ENCODE measurements at regions not wholly inside any gene's neighbourhood (a gene's known extent, or its start where the extent isn't known, plus 50 kb on each side); places are given as distances from the start of the nearest gene placed in this dataset.
"Not testable (repeated sequence)": the region's sequence is repeated elsewhere in the genome, so short reads cannot be mapped to it uniquely, and the experiment has no call there.

DNA sequence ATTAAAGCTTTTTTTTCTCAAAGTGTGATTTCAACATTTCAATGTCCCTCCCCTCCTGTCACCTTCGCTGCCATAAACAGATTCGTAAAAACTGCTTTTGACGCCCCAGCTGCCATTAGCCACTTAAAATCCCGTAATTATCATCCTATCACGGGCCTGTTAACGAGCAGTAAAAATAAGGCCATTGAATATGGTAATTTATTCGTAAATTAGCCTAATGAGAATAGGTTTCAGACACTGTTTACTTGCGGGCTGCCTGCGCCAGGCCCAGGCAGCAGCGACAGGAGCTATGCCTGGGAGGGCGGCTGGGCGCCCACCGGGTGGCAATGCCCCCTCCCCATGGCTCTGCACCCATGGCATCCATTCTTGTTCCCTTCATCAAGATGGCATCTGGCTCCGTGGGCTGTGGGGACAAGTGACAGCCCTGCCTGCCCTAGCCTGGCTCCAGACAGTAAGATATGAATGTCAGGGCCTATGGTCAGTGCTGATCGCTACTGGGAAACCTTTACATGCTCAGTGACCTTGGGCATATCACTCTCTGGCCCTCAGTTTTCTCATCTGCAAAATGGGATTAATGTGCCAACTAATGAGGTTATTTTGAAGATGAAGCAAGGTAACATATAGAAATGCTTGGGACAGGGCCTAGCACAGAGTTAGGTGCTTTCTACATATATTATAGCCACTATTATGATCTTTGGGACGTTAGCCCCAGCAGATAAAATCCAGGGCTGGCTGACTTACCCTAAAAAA lies 500.8 kb downstream of the MN1 start:
- no peak for DNase-seq

DNA sequence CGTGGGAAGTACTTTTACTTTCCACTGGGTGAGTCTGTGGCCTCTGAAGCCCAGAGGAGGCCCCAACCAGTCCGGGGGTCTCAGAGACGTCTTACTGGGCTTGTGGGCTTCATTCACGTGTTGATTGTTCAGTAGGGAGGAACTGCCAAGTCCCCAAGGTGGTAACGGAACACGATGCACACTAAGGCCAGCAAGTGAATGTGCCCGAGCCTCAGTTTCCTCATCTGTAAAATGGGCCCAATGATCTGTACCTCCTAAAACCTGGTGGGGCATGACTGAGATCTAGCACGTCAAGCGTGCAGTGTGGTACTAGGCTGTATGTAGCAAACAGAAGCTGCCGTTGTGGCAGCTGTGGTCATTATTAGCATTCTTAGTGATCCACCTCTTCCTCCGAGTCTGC lies 499.1 kb downstream of the MN1 start:
- no peak for DNase-seq

DNA sequence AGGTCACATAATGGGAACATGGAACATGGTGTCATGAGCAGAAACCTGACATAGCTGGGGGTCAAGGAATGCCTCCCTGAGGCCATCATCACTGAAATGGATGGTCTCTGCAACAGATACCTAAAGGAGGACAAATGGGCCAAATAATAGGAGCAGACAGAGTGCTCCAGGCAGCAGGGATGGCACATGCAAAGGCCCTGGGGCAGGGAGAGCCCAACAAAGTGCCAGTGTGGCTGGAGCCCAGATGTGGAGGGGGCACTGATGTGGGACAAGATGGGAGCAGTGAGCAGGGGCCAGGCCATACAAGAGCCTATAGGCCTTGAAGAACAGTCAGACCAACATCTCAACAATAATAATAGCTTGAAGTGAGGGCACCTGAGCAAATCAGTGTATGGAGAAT lies 497.8 kb downstream of the MN1 start:
- DNase-seq, result no peak

DNA sequence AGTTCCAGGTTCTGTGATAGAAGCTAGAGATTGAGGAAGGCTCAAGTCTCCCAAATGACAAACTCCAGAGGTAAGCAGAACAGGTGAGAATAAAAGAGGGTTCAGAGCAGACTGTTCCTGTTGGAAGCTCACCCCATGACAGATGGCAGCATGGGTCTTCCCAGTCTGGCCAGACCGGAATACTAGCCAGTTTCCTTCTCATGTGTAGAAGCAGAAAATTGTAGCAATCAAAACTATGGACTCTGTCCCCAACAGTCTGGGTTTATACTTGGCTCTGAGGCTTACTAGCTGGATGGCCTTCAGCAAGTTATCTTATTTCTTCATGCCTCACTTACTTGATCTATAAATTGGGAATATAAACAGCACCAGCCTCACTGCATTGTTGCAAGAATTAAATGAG lies 494.8 kb downstream of the MN1 start:
- DNase-seq, result no peak

DNA sequence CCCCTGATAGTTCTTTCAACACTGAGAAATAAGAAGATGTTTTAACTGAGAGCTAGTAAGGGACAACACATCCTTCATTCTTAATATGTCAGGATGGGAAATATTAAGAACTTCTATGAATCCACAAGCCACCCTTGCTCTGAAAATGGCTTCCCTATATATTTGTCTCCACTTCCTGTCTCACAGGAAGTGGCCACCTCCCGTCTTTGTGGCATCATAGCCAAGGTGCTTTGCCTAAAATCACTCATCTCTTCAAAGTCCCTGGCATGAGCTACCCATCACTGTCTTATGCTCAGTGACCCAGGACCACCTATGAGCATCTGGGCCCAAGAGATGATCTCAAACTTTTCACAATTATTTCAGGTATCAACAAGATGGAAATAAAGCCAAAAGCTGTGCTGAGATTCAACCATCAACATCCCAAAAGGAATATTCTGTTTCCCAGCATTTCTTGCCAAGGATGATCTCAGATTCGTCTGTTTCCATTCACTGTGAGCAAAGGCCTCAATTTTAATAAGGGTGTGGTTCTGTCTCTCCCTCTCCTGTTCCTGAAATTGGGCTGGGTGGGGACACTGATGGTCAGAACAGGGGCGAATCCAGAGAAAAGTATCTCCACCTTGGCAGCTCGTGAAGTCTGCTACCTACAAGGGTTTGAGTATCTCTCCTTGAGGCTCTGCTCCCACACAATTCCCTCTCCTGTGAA lies 493.9 kb downstream of the MN1 start:
- no peak for DNase-seq

DNA sequence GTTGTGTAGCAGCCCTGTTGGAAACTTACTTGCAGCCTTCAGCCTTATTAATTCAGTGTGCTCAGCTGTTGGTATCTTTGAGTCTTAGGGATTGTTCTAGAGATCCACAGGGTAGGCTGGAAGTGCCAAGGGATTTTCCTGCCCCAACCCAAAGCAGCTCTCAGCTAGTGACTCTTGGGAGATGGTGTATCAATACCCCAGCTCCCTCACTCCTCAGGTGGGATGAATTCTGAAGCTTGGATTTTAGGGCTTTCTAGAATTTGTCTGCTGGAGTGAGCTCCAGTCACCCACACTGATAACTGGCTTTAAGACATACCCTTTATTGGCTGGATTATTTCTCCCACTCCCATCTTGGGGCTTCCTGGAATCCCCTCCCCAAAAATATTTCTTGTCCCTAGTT lies 493.0 kb downstream of the MN1 start:
- DNase-seq, result no peak

DNA sequence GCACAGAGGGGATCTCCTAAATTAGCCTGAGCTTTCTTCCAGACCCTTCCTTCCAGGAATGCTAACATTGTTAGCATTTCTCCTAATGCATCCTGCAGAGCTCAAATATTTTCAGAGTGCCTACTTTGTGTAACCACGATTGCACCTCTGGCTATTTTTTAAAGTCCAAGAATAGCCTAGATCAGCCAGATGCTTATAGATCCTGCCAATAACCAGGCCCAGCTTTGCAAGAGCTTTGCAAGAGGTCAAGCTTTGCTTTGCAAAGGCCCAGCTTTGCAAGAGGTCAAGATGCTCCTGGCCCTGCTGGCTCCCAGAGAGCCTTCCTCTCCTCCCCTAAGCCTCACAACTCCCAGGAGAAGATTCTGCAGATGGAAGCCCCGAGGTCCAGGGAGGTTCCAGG lies 491.9 kb downstream of the MN1 start:
- DNase-seq, result no peak

DNA sequence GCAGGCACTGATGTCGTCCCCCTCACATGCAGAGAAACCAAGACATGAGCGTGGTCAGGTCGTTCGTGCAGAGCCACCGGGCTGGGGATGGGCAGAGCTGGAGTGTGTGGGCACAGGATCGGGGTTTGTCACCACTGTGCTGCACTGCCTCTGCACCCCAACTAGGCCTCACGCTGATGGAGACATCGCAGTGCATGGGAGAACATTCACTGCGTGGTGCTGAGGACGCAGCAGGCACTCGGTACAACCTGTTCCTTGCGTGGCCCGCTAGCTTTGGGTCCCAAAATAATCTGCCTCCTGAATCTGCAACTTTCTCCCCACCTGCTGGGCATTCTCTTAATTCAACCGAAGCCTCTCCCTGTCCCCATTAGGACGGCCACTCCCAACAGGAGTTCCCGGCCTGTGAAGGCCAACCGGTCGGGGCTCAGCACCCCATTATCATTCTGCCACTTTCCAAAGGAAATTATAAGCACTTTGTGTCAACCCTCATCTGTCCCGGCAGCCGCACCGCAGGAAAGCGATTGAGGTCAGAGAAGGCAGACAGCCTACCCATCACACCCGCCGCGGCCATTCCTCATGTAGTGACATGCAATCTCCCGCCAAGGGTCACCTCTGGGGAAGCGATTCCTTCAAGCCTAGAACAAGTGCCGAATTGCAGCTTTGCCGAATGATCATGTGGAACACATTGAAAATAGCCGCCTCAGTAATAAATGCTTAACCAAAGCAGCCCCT lies 490.4 kb downstream of the MN1 start:
- DNase-seq, result no peak

DNA sequence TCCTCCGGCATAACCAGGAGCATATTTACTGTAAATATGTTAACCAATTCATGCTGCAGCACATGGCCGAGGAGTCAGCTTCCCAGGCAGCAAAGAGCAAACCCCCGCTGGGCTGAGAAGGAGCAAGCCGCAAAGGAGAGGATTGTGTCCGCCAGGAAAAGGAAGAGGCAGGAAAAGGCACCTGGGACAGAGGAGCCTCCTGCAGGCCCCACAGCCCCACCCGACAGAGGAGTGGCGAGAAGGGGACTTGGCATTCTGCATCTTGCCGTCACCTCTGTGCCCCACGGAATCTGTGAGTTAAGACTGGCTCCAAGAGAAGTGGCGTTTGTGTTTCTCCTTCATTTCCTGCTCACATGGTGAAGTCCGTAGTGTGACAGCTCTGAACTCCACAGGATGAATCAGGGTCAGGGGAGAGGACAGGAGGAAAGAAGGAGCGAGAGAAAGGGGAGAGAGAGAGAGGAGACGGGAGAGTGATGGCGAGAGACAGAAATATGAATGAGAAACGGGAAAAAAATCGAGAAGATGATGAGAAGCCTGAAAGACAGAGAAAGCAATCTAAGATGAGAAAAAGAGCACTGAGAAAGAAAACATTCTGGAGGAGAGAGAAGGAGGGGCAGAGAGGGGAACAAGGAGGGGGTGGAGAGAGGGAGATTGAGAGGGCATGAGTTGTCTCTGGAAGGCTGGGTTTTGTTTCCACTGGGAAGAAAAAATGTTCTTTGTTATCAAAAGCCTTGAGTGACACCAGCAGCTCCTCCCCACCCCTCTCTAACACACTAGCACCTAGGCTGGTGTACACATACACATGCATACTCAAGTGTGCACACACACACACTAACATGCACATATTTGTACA lies 489.6 kb downstream of the MN1 start:
- no peak for DNase-seq

DNA sequence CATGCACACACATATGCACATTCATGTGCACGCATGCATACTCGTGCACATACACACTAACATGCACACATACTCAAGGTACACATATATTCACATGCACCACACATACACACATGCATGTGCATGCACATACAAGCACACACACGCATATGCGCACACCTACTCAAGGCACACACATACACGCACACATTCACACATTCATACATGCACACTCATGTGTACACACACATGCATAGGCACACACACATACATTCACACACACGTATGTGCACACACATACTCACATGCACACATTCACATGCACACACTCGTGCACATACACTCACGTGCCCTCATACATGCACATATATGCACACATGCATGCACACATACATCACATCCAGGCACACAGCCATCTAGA lies 489.0 kb downstream of the MN1 start:
- no peak for DNase-seq

DNA sequence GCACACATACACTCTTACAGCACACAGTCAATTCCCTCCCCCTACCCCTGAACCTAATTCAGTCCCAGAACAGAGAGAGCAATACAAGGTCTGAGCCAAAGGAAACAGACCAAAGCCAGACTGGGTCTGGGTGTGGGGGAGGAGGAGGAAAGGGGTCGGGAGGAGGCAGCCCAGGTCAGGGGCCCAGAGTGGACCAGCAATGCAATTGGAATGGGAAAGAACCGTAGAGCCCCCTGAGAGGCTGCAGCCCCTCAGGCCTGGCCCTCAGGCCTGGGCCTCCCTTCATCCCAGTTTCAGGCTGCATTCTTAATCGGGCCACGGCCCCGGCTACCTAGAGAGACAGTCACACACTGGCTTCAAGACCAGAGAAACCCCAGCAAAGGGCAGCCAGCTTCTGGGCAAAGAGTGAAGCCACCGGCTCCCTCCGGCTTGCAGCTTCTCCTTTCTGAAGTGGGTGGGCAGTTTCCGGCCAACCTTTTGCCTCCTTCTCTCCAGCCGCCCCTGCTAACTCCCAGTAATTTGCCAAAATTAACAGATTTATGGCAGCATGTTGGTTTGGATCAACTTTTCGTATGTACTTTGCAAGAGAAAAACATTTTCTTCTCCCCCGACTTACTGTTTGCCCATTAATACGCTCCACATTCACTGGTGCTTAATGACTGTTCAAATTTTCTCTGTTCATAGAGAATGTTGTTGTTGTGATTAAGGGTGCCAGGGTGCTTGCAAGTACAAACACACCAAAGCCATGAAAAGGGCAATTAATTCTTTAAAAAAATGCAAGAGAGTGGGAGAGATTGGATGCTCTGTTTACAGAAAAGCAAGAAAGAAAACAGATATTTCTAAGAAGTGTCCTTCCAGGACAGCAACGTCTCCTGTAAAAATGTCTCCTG lies 488.3 kb downstream of the MN1 start:
- DNase-seq, result no peak

DNA sequence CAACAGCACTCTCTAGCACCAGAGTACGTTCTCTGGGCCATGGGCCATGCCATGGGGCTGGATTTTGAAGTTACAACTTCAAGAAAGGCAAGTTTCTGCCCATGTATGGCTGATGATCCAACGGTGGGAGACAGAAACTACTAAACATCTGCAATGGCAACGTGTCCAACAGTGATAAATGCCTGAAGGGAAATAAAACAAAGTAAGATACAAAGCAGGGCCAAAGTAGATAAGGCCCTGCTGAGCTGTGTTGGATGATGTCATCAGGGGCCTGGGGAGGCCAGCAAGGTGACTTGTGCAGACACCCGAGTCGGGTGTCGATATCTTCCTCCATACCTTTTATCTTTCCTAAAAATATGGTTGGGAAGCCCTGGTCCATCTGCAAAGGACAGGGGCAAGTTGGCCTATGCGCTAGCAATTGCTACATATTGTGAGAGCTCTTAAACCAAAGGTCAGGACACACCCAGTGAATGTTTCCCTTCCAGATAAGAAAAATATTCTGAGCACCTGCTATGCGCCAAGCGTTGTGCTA lies 487.2 kb downstream of the MN1 start:
- DNase-seq, result no peak

DNA sequence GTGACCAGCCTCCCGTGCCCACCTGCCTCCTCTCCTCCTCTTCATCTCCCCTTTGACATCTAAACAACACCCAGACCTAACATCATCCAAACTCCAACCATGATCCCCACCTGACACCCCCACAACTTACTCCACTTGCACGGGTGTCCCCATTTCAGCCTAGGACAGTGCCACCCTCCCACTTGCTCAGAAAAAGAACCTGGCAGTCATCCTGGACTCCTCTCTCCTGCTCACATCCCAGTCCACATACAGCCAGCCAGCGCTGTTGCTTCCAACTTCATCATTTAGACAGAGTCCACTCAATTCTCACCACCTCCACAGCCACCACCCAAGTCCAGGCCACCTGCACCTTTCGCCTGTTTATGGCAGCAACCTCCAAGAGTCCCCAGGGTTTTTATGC lies 485.7 kb downstream of the MN1 start:
- no peak for DNase-seq

DNA sequence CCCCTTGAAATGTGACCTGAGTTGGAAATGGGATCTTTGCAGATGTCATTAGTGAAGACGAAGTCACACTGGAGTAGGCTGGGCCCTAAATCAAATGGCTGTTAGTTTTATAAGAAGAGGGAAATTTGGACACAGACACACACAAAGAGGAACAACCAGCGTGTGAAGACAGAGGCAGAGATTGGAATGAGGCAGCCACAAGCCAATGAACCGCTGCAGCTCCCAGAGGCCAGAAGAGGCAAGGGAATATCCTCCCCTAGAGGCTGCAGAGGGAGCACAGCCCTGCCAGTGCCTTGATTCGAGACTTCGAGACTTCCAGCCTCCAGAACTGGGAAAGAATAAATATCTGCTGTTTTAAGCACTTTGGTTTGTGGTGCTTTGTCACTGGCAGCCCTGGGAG lies 484.5 kb downstream of the MN1 start:
- no peak for DNase-seq

DNA sequence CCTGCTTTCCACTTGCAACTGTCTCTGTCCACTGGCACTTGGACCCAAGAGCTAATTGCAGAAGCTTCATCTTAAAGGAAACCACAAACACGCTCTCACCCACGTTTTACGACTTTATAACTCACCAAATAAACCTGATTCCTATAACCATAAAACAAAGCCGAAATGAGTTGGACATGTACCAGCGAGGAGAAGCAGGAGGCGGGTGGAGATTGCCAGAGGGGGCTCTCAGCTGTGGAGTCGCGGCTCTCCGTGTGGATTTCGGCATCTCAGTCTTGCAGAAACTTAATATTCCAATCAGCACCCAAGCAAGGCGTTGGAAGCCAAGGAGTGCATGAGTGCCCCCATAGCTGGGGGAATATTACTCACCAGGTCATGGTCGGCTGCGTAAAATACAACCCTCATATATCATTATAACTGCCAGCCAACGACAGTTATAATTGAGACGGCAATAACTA lies 483.6 kb downstream of the MN1 start:
- DNase-seq, result no peak

DNA sequence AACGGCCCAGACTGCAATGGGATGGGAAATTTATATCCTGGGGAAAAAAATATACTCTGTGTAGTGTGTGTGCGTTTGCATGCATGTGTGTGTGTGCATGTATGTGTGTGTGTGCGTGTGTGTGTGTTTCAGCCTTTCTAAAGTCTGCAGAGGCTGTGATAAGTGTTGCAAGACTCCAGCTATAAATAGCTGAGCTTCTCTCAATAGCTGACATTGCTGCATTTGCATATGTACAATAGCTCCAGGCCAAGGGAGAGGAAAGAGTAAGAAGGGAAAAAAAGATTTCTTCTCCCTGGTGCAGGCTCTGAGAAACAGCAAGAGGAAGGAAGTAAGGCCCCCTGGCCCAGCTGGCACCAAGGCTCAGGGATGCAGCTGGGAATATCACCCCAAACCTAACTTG lies 483.0 kb downstream of the MN1 start:
- no peak for DNase-seq

DNA sequence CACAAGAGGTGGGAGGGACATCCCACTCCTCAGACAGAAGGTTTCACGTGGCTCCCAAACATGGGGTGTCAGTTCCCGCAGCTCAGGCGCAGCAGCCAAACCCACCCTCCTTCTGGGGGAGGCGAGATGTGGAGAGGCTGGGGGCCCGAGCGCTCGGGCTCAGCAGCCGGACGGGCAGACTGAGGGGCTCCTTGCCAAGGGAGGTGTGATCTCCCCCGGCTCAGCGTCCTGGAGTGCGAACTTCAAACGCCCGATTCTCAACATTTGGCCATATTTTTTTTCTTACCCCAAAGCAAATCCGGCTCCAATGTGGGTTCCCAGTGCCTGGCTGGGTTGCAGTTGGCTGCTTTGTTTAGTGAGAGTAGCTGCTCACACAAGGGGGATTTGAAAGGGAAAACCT lies 477.9 kb downstream of the MN1 start:
- no peak for DNase-seq

DNA sequence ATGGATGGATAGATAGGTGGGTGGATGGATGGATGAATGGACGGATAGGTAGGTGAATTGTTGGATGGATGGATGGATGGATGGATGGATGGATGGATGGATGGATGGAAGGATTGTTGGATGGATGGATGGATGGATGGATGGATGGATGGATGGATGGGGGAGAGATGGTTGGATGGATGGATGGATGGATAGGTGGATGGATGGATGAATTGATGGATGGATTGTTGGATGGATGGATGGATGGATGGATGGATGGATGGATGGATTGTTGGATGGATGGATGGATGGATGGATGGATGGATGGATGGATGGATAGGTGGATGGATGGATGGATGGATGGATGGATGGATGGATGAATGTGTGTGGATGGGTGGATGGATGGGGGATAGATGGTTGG lies 476.6 kb downstream of the MN1 start:
- not testable (repeated sequence) for DNase-seq

DNA sequence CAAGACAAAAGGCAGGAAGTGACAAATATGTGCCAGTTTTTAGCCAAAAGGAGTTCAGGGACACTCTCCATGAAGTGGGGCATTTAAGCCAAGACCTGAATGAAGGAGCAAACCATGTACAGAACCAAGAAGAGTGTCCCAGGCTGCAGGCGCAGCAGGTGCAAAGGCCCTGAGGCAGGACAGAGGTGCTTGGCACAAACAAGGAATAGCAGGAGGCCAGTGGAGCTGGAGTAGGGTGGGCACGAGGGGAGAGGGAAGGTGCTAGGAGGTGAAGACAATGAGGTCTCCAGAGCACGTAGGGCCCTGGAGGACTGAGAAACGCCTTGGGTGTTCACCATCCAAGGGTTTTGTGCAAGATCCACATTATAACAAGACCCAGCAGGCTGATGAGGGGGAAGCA lies 474.1 kb downstream of the MN1 start:
- DNase-seq, result no peak

DNA sequence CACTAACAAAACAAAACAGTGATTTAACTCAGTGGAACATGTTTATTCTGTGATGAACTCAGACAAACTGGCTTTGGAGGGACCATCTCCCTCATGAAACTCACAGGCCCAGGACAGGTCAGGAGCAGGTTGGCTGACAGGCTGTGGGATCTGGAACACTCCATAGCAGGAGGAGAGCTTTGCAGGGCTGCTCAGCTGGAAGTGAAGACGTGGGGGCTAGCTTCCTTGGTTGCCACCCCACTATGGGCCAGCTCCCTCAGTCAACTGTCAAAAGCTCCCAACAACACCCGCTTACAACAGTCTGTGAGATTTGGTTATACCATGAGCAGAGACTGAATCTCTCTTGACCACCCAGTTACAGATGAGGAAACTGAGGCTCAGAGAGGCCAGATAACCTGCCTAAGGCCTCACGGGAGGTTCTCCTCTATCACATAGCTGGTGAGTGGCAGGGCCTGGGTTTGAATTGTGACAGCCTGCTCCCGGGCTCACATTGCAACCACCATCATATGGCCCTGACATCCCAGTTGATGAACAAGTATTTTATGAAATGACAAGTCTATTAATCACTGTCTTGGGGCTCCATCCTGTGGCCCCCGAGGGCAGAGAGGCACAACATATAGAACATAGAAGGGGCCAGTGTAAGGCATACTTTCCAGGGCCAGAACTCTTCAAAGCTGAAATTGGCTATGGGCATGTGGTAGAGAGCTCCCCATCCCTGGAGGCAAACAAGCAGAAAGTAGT lies 473.4 kb downstream of the MN1 start:
- no peak for DNase-seq

Measured in NCI-H2081 treated with DMSO at 0.1 percent for 48 hours (cell line).